Ectodermal cell (in vitro differentiated cells): ENCODE measurements at regions not wholly inside any gene's neighbourhood (a gene's known extent, or its start where the extent isn't known, plus 50 kb on each side); places are given as distances from the start of the nearest gene placed in this dataset.

Source experiments
- H3K27ac ChIP-seq: 2 replicates; pipeline ENCODE4 v1.7.0; 2013; ENCODE audit warnings: mild to moderate bottlenecking, low read depth, low read length; ENCODE audit not compliant: insufficient read depth, poor library complexity, severe bottlenecking
- H3K27me3 ChIP-seq: 2 replicates; pipeline ENCODE4 v1.7.0; 2013; ENCODE audit warnings: mild to moderate bottlenecking, low read length; ENCODE audit not compliant: insufficient read depth, control insufficient read depth, poor library complexity, severe bottlenecking
- H3K36me3 ChIP-seq: one replicate; pipeline ENCODE4 v1.7.0; 2013; ENCODE audit warnings: low read length; ENCODE audit not compliant: control insufficient read depth, insufficient read depth
- H3K4me1 ChIP-seq: one replicate; pipeline ENCODE4 v1.7.0; 2013; ENCODE audit warnings: low read length; ENCODE audit not compliant: control insufficient read depth, insufficient read depth
- H3K4me3 ChIP-seq: 2 replicates; pipeline ENCODE4 v1.7.0; 2013; ENCODE audit warnings: low read depth, low read length, control low read depth; ENCODE audit not compliant: insufficient read depth
- H3K9me3 ChIP-seq: 2 replicates; pipeline ENCODE4 v1.7.0; 2013; ENCODE audit warnings: mild to moderate bottlenecking, low read length, moderate library complexity; ENCODE audit not compliant: control insufficient read depth
- WGBS, 2 experiments: methylation state at CpG; one replicate each; pipeline ENCODE4 v1.1.7; 2013; ENCODE audit warnings: missing lambda C conversion rate in 2 of 2; 5-methylcytosine and 5-hydroxymethylcytosine counted together

- WGBS, 2 experiments = 83 to 97% methylated on average over 1 of the region's 1 CpG
- Histone ChIP-seq H3K27me3 (no peaks in the 10 kb centered on the region), H3K36me3 (no peaks in the 10 kb centered on the region), H3K4me3 (no peak overlapping the region), H3K27ac (no peak overlapping the region), H3K9me3 (no peaks in the 10 kb centered on the region), H3K4me1 (no peaks in the 10 kb centered on the region)
Observed at GRCh38 chr18:64199581-64199980, 50.7 kb upstream of the LINC00305 start.
